Sigmoid colon (tissue), 6 donors: ENCODE measurements at regions not wholly inside any gene's neighbourhood (a gene's known extent, or its start where the extent isn't known, plus 50 kb on each side); places are given as distances from the start of the nearest gene placed in this dataset.

Source experiments
- DNase-seq: peaks from one replicate; pipeline ENCODE4 v3.0.0-alpha.2; 2019
- H3K27ac ChIP-seq, 4 donors: fragments of 200-600 bp; sonication (generic); one replicate each; pipeline ENCODE4 v1.5.1; 2016 to 2019; ENCODE audit warnings: mild to moderate bottlenecking in 1 of 4
- H3K27me3 ChIP-seq, 3 donors: fragments of 200-600 bp; sonication (generic); one replicate each; pipeline ENCODE4 v1.5.1; 2019; ENCODE audit warnings: mild to moderate bottlenecking in 1 of 3
- H3K36me3 ChIP-seq, 4 donors: fragments of 200-600 bp; sonication (generic); one replicate each; pipeline ENCODE4 v1.5.1; 2016 to 2019
- H3K4me1 ChIP-seq, 4 donors: fragments of 200-600 bp; sonication (generic); one replicate each; pipeline ENCODE4 v1.5.1; 2017 to 2019
- H3K4me3 ChIP-seq, 4 donors: fragments of 200-600 bp; sonication (generic); one replicate each; pipeline ENCODE4 v1.5.1; 2017 to 2019; ENCODE audit warnings: mild to moderate bottlenecking in 2 of 4, moderate library complexity in 1 of 4
- H3K9me3 ChIP-seq, 4 donors: fragments of 200-600 bp in 3 of 4; sonication (generic) in 3 of 4; one replicate each; pipeline versions ENCODE4 v1.5.1 to v1.6.1; 2013 to 2019
- EP300 ChIP-seq, 4 donors: sonication (generic); formaldehyde crosslinking; IDR thresholded peaks; one replicate each; pipeline ENCODE4 v1.6.1; 2017; ENCODE audit warnings: antibody characterized with exemption in 4 of 4
- POLR2A ChIP-seq, 2 donors: fragments of 450-650 bp; IDR thresholded peaks; one replicate each; pipeline ENCODE4 v1.6.1; 2016; ENCODE audit warnings: antibody characterized with exemption in 2 of 2, mild to moderate bottlenecking in 2 of 2, moderate library complexity in 2 of 2
- POLR2AphosphoS5 ChIP-seq, 4 donors: sonication (generic); formaldehyde crosslinking; IDR thresholded peaks; one replicate each; pipeline ENCODE4 v1.6.1; 2017; ENCODE audit warnings: antibody characterized with exemption in 4 of 4
- WGBS, 2 donors: extraction: QIAGEN DNeasy Blood & Tissue Kit; methylation state at CpG; one replicate each; pipeline ENCODE4 v1.1.7; 2013; 5-methylcytosine and 5-hydroxymethylcytosine counted together
- intact Hi-C: fragments of 100-400 bp; cut with DNase I; formaldehyde crosslinking; loops from one replicate; pipeline ENCODE4 v1.15.1; 2023
- TF ChIP-seq, protein P1 (sequence below), 4 experiments: fragments of 450-650 bp in 3 of 4; fragments of 200-600 bp in 1 of 4; IDR thresholded peaks; one replicate each; pipeline ENCODE4 v1.5.1; 2016 to 2019; ENCODE audit warnings: antibody characterized with exemption in 4 of 4, mild to moderate bottlenecking in 3 of 4, moderate library complexity in 2 of 4
- donor health status: healthy with polysubstance abuse.
- donor health status: healthy.

DNA sequence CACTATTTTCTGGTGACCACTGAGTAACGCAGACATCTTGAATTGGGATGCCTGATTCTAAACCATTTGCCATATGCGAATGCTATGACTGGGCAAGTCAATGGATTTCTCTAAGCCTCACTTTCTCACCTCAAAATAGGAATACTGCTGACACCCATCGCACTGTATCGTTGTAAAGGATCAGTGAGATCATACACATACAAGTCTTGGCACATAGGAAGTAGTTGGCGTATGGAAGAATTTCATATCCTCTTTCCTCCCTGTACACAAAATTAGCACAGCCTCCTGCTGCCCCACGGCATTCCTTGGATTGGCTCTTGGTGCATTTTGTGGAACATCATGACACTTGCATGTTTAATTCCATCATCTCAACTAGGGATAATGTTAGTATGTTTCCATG is 366.9 kb downstream of the CMPK2 start:
- DNase-seq, result no peak
- Histone ChIP-seq H3K4me1 (no peaks in the 10 kb centered on the region), H3K4me3 (no peak overlapping the region), H3K27me3 (no peaks in the 10 kb centered on the region), H3K36me3 (no peaks in the 10 kb centered on the region), H3K9me3 (no peaks in the 10 kb centered on the region), H3K27ac (no peak overlapping the region)
- 93 to 96% methylated on average over 6 of the region's 6 CpGs for WGBS, 2 donors
- intact Hi-C loops, result no loop called here
- no peak for TF ChIP-seq POLR2A (IDR thresholded peaks at IDR 0.05)
- TF ChIP-seq, protein P1, sequence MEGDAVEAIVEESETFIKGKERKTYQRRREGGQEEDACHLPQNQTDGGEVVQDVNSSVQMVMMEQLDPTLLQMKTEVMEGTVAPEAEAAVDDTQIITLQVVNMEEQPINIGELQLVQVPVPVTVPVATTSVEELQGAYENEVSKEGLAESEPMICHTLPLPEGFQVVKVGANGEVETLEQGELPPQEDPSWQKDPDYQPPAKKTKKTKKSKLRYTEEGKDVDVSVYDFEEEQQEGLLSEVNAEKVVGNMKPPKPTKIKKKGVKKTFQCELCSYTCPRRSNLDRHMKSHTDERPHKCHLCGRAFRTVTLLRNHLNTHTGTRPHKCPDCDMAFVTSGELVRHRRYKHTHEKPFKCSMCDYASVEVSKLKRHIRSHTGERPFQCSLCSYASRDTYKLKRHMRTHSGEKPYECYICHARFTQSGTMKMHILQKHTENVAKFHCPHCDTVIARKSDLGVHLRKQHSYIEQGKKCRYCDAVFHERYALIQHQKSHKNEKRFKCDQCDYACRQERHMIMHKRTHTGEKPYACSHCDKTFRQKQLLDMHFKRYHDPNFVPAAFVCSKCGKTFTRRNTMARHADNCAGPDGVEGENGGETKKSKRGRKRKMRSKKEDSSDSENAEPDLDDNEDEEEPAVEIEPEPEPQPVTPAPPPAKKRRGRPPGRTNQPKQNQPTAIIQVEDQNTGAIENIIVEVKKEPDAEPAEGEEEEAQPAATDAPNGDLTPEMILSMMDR (IDR thresholded peaks at IDR 0.05), result no peak
- TF ChIP-seq EP300 (IDR thresholded peaks at IDR 0.05), result no peak
- no peak for TF ChIP-seq POLR2AphosphoS5 (IDR thresholded peaks at IDR 0.05)

DNA sequence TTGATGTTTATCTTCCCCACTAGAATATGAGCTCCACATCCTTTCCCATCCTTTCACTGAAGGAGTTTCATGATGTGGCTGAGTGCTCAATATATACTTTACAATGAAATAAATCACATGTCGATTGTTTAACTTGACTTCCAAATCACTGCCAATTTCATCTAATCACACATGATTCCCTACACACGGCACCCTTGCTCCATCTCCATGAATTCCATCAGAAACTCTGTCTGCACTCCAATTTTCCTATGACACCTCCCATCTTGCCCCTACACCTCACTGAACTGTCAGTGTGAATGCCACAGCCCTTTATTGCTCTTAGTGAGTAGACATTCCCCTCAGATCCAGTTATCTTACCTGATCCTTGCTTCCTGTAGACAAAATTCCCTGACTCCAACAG is 366.0 kb downstream of the CMPK2 start:
- 80 to 87% methylated on average over 2 of the region's 2 CpGs for WGBS, 2 donors
- DNase-seq, result no peak
- Histone ChIP-seq H3K9me3 (no peaks in the 10 kb centered on the region), H3K36me3 (no peaks in the 10 kb centered on the region), H3K4me1 (no peaks in the 10 kb centered on the region), H3K27ac (no peak overlapping the region), H3K27me3 (no peaks in the 10 kb centered on the region), H3K4me3 (no peak overlapping the region)
- TF ChIP-seq POLR2AphosphoS5 (IDR thresholded peaks at IDR 0.05) (no peak), EP300 (IDR thresholded peaks at IDR 0.05) (no peak), POLR2A (IDR thresholded peaks at IDR 0.05) (no peak)
- TF ChIP-seq, protein P1 (IDR thresholded peaks at IDR 0.05), result no peak
- intact Hi-C loops, result no loop called here

DNA sequence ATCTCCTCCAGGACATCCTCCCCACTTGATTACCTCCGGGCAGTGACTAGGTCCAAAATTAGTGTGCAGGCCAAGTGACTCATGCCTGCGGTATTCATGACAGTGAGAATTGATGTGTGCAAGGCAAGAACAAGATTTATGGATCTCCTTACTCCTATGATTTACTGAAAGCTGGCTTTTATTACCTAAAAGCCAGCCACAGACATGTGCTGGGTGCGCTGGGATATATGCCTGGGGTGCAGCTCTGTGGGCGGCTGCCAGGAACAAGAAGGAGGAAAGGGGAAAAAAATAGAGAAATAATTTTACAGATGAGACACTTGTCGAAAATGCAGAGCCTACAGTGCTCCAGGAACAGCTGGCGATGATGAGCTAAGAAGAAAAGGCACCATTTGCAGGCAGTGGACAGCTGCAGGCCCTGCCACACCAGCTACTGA is 359.3 kb downstream of the CMPK2 start:
- Histone ChIP-seq H3K36me3 (no peaks in the 10 kb centered on the region), H3K27ac (no peak overlapping the region), H3K4me3 (no peak overlapping the region), H3K9me3 (no peaks in the 10 kb centered on the region), H3K4me1 (peaks cover 0 to 4% (median 0%) of the 10 kb centered on the region in 4 donors), H3K27me3 (no peaks in the 10 kb centered on the region)
- TF ChIP-seq EP300 (IDR thresholded peaks at IDR 0.05) (no peak), POLR2AphosphoS5 (IDR thresholded peaks at IDR 0.05) (no peak), POLR2A (IDR thresholded peaks at IDR 0.05) (no peak)
- TF ChIP-seq, protein P1 (IDR thresholded peaks at IDR 0.05), result no peak
- intact Hi-C loops, result no loop called here
- no peak for DNase-seq
- WGBS, 2 donors, result 53 to 77% methylated on average over 6 of the region's 6 CpGs

DNA sequence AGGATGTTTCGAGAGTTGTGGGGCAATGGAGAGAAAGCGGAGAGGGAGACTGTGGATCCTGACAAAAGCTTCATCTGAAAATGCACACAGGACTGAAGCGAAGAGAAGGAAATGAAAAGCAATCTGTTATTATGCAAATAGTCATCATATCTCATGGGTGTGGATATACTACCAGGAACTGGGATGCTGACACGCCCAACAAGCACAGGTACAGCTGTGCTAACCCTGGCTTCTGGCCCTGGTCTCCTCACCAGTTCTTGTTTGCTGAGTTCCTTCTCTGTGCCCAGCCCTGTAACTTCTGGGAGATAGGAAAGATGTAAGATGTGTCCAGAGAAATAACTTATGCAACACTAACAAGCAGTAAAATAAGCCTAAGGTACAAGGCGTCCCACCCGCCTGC is 358.8 kb downstream of the CMPK2 start:
- no peak for TF ChIP-seq POLR2AphosphoS5 (IDR thresholded peaks at IDR 0.05)
- TF ChIP-seq, protein P1 (IDR thresholded peaks at IDR 0.05), result no peak
- no peak for TF ChIP-seq EP300 (IDR thresholded peaks at IDR 0.05)
- no peak for TF ChIP-seq POLR2A (IDR thresholded peaks at IDR 0.05)
- WGBS, 2 donors, result 57 to 72% methylated on average over 6 of the region's 6 CpGs
- intact Hi-C loops, result no loop called here

DNA sequence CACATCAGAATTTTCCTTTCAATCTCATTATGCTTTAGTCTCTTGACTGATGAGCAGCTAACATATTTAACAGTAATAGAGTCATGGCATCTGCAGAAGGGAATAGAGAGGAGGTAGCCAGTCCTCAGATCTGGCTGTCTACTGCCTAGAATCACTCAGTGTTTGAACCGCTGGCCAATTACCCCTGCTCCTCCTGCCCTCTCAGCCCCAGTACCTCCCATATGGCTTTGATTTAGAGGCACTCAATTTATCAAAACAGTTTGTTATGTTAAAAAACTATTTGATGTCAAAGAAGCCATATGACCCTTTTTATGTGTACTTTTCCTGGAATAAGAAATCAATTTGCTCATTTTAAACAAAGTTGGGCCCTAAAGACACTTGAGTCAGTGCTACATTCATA is 355.2 kb downstream of the CMPK2 start:
- Histone ChIP-seq H3K36me3 (no peaks in the 10 kb centered on the region), H3K4me1 (peaks cover 0 to 4% (median 0%) of the 10 kb centered on the region in 4 donors), H3K27me3 (no peaks in the 10 kb centered on the region), H3K4me3 (no peak overlapping the region), H3K27ac (no peak overlapping the region), H3K9me3 (no peaks in the 10 kb centered on the region)
- intact Hi-C loops, result no loop called here
- no peak for DNase-seq
- WGBS, 2 donors, result 82 to 93% methylated on average over 1 of the region's 1 CpG
- TF ChIP-seq POLR2A (IDR thresholded peaks at IDR 0.05) (no peak), EP300 (IDR thresholded peaks at IDR 0.05) (no peak), POLR2AphosphoS5 (IDR thresholded peaks at IDR 0.05) (no peak)
- TF ChIP-seq, protein P1 (IDR thresholded peaks at IDR 0.05), result no peak

More for the DNA sequence above, 358.8 kb downstream of the CMPK2 start:
- no peaks in the 10 kb centered on the region for H3K27me3 ChIP-seq
- no peaks in the 10 kb centered on the region for H3K36me3 ChIP-seq
- no peak overlapping the region for H3K27ac ChIP-seq
- peaks cover 0 to 4% (median 0%) of the 10 kb centered on the region in 4 donors for H3K4me1 ChIP-seq
- no peak overlapping the region for H3K4me3 ChIP-seq
- no peaks in the 10 kb centered on the region for H3K9me3 ChIP-seq
- no peak for DNase-seq
